ENCODE measurements at regions not wholly inside any gene's neighbourhood (a gene's known extent, or its start where the extent isn't known, plus 50 kb on each side); places are given as distances from the start of the nearest gene placed in this dataset.

- TF ChIP-seq CTCF (IDR thresholded peaks at IDR 0.05) (no peak), EP300 (IDR thresholded peaks at IDR 0.05) (no peak)
Measured at GRCh38 chr15:39517122-39517855, 63.6 kb upstream of the THBS1 start.
